OCI-LY3 (cell line): ENCODE measurements at regions not wholly inside any gene's neighbourhood (a gene's known extent, or its start where the extent isn't known, plus 50 kb on each side); places are given as distances from the start of the nearest gene placed in this dataset.
"Not testable (repeated sequence)": the region's sequence is repeated elsewhere in the genome, so short reads cannot be mapped to it uniquely, and the experiment has no call there.

Experiments used
- EZH2phosphoT487 ChIP-seq: fragments of 200-600 bp; shearing (Covaris generic); IDR thresholded peaks from 2 replicates; pipeline ENCODE4 v1.6.1; 2018; ENCODE audit warnings: antibody characterized with exemption, mixed run types, low read depth
- TF ChIP-seq, protein P1 (sequence below): fragments of 200-600, 300-600 bp; sonication (generic); IDR thresholded peaks from 2 replicates; pipeline ENCODE4 v1.5.1; 2014; ENCODE audit warnings: antibody characterized with exemption, low read length, low read depth

DNA sequence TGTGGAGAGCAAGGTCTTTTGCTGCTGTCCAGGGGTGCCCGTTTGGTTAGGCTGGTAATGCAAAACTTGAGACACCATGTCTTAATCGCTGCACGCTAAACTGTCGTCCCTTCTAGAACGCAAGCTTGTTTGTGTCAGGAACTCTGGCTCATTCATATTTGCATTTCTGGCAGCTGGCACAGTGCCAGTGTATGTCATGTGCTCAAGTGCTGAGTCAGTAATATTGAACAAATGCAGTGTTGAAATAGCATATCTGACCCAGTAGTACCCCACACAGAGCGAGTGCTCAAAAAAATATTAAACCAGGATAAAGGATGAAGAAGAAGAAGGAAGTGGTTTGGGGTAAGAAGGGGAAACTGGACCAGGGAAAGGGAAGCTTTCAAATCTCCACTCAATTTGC, 173.4 kb downstream of the ZNF37A start:
- TF ChIP-seq, protein P1, sequence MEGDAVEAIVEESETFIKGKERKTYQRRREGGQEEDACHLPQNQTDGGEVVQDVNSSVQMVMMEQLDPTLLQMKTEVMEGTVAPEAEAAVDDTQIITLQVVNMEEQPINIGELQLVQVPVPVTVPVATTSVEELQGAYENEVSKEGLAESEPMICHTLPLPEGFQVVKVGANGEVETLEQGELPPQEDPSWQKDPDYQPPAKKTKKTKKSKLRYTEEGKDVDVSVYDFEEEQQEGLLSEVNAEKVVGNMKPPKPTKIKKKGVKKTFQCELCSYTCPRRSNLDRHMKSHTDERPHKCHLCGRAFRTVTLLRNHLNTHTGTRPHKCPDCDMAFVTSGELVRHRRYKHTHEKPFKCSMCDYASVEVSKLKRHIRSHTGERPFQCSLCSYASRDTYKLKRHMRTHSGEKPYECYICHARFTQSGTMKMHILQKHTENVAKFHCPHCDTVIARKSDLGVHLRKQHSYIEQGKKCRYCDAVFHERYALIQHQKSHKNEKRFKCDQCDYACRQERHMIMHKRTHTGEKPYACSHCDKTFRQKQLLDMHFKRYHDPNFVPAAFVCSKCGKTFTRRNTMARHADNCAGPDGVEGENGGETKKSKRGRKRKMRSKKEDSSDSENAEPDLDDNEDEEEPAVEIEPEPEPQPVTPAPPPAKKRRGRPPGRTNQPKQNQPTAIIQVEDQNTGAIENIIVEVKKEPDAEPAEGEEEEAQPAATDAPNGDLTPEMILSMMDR, result not testable (repeated sequence)
- TF ChIP-seq EZH2phosphoT487, result not testable (repeated sequence)
